Nephron progenitor cell (in vitro differentiated cells): ENCODE measurements at regions not wholly inside any gene's neighbourhood (a gene's known extent, or its start where the extent isn't known, plus 50 kb on each side); places are given as distances from the start of the nearest gene placed in this dataset.
"Not testable (repeated sequence)": the region's sequence is repeated elsewhere in the genome, so short reads cannot be mapped to it uniquely, and the experiment has no call there.

Experiments used
- DNase-seq: peaks from one replicate; pipeline ENCODE4 v3.0.0; 2021
- H3K27ac Mint-ChIP-seq: 2 replicates; pipeline ENCODE4 v1.8.0; 2021; ENCODE audit warnings: mild to moderate bottlenecking, moderate library complexity, mixed read lengths
- H3K27me3 Mint-ChIP-seq: 2 replicates; pipeline ENCODE4 v1.8.0; 2021; ENCODE audit warnings: mild to moderate bottlenecking, low read depth, mixed read lengths; ENCODE audit not compliant: poor library complexity
- H3K36me3 Mint-ChIP-seq: 2 replicates; pipeline ENCODE4 v1.8.0; 2021; ENCODE audit warnings: low read depth, mixed read lengths
- H3K4me1 Mint-ChIP-seq: 2 replicates; pipeline ENCODE4 v1.8.0; 2021; ENCODE audit warnings: mixed read lengths
- H3K4me3 Mint-ChIP-seq: 2 replicates; pipeline ENCODE4 v1.8.0; 2021; ENCODE audit warnings: mild to moderate bottlenecking, moderate library complexity, mixed read lengths
- H3K9me3 Mint-ChIP-seq: 2 replicates; pipeline ENCODE4 v1.8.0; 2021; ENCODE audit warnings: mild to moderate bottlenecking, moderate library complexity, mixed read lengths
- TF ChIP-seq, protein P1 (sequence below): fragments of 200-600 bp; sonication (generic); IDR thresholded peaks from 2 replicates; pipeline ENCODE4 v1.5.0; 2021; ENCODE audit warnings: antibody characterized with exemption

- H3K4me1 Mint-ChIP-seq: no peaks in the 10 kb centered on the region
- H3K27me3 Mint-ChIP-seq: peaks cover 11% of the 10 kb centered on the region
Observed at GRCh38 chr2:118417406-118418120, 329.3 kb downstream of the INSIG2 start.

GRCh38 chr2:118415186-118415585 lies 326.9 kb downstream of the INSIG2 start:
- H3K4me1 Mint-ChIP-seq, H3K4me3 Mint-ChIP-seq, H3K27ac Mint-ChIP-seq, H3K36me3 Mint-ChIP-seq, DNase-seq: not testable (repeated sequence)
- peaks cover 22% of the 10 kb centered on the region for H3K9me3 Mint-ChIP-seq
- peaks cover 11% of the 10 kb centered on the region for H3K27me3 Mint-ChIP-seq

More at GRCh38 chr2:118417406-118418120, 329.3 kb downstream of the INSIG2 start:
- Mint-ChIP-seq H3K9me3 (peaks cover 39% of the 10 kb centered on the region), H3K27ac (no peak overlapping the region), H3K36me3 (no peaks in the 10 kb centered on the region), H3K4me3 (no peak overlapping the region)
- no peak for DNase-seq
- TF ChIP-seq, protein P1, sequence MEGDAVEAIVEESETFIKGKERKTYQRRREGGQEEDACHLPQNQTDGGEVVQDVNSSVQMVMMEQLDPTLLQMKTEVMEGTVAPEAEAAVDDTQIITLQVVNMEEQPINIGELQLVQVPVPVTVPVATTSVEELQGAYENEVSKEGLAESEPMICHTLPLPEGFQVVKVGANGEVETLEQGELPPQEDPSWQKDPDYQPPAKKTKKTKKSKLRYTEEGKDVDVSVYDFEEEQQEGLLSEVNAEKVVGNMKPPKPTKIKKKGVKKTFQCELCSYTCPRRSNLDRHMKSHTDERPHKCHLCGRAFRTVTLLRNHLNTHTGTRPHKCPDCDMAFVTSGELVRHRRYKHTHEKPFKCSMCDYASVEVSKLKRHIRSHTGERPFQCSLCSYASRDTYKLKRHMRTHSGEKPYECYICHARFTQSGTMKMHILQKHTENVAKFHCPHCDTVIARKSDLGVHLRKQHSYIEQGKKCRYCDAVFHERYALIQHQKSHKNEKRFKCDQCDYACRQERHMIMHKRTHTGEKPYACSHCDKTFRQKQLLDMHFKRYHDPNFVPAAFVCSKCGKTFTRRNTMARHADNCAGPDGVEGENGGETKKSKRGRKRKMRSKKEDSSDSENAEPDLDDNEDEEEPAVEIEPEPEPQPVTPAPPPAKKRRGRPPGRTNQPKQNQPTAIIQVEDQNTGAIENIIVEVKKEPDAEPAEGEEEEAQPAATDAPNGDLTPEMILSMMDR: no peak

GRCh38 chr2:118403658-118404451 lies 315.6 kb downstream of the INSIG2 start:
- Mint-ChIP-seq H3K4me3 (no peak overlapping the region), H3K27me3 (peaks cover 15% of the 10 kb centered on the region), H3K9me3 (peaks cover 53% of the 10 kb centered on the region), H3K27ac (no peak overlapping the region), H3K36me3 (no peaks in the 10 kb centered on the region), H3K4me1 (no peaks in the 10 kb centered on the region)
- no peak for DNase-seq
- TF ChIP-seq, protein P1: no peak

DNA sequence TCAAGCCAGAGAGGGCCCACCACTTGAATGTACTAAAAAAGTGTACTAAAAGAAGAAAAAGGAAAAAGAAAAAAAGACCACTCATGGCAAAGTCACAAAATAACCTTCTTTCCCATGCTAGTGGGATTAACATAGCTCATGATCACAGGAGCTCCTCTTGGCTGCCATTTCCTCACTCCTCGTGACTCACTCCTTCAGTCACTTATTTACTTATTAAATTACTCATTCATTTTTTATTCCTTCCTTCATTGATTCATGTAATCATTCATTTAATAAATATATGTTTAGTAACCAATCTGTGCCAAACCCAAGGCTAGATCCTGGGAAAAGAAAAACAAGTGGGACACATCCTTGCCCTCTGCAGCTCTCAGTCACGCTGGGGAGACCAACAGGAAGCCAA lies 300.5 kb downstream of the INSIG2 start:
- TF ChIP-seq, protein P1: no peak
- Mint-ChIP-seq H3K4me1 (peaks cover 3% of the 10 kb centered on the region), H3K27ac (no peak overlapping the region), H3K4me3 (no peak overlapping the region), H3K36me3 (peaks cover 10% of the 10 kb centered on the region), H3K27me3 (peaks cover 3% of the 10 kb centered on the region), H3K9me3 (peaks cover 14% of the 10 kb centered on the region)
- DNase-seq: no peak

DNA sequence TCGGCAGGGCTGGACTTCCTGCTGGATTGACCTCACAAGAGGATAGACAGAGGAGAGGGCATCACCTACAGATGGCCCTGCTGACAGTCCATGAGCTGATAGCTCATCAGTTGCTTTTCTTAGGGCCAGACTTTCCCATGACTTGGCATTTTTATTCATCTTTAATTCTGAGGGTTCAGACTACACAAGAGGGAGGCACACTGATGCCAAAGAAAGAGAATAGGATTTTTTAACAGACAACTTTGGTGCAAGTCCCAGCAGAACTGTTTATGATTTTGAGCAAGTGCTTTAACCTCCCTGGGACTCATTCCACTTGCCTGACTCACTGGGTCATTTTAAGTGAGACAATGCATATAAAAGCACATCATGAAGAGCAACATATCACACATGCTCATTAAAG lies 299.2 kb downstream of the INSIG2 start:
- no peak overlapping the region for H3K4me3 Mint-ChIP-seq
- TF ChIP-seq, protein P1: no peak

GRCh38 chr2:118386641-118387302 lies 298.5 kb downstream of the INSIG2 start:
- TF ChIP-seq, protein P1: no peak
- Mint-ChIP-seq H3K36me3 (peaks cover 10% of the 10 kb centered on the region), H3K4me1 (peaks cover 3% of the 10 kb centered on the region), H3K9me3 (peaks cover 18% of the 10 kb centered on the region), H3K27me3 (peaks cover 3% of the 10 kb centered on the region), H3K27ac (no peak overlapping the region), H3K4me3 (no peak overlapping the region)
- DNase-seq: no peak

More for the DNA sequence above, 299.2 kb downstream of the INSIG2 start:
- peaks cover 3% of the 10 kb centered on the region for H3K4me1 Mint-ChIP-seq
- peaks cover 10% of the 10 kb centered on the region for H3K36me3 Mint-ChIP-seq
- H3K27me3 Mint-ChIP-seq: peaks cover 3% of the 10 kb centered on the region
- H3K9me3 Mint-ChIP-seq: peaks cover 18% of the 10 kb centered on the region
- DNase-seq: no peak
- no peak overlapping the region for H3K27ac Mint-ChIP-seq
